ENCODE measurements at regions not wholly inside any gene's neighbourhood (a gene's known extent, or its start where the extent isn't known, plus 50 kb on each side); places are given as distances from the start of the nearest gene placed in this dataset.
"Not testable (repeated sequence)": the region's sequence is repeated elsewhere in the genome, so short reads cannot be mapped to it uniquely, and the experiment has no call there.

DNA sequence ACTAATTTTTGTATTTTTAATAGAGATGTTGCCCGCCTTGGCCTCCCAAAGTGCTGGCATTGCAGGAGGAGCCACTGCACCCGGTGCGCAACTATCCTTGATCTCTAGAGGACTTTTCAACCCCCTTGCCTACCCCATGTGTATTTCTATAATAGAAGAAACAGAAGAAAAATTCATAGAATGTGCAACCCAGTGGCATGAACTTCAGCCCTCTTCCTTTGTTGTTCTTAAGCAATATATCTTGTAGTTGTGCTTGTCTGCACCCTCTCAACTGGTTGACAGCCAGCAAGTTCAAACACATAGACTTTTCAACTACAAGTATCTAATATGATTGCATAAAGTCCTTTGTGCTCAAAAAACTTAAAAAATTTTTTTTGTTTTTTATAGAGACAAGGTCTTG, 72.3 kb upstream of the NCOA3 start:
- Histone ChIP-seq H3K36me3 (ENCODE audit: control insufficient read depth in 2 of 2, extremely low read depth in 1 of 2, insufficient read depth in 1 of 2, low read length in 1 of 2) (no peaks in the 10 kb centered on the region), H3K4me1 (ENCODE audit: control insufficient read depth in 1 of 2, extremely low read depth in 1 of 2, insufficient read depth in 2 of 2, low read length in 2 of 2) (no peaks in the 10 kb centered on the region), H3K27me3 (replicated peaks in 1 of 2; ENCODE audit: control insufficient read depth in 2 of 2, extremely low read depth in 1 of 2, insufficient read depth in 2 of 2, low read length in 1 of 2) (no peaks in the 10 kb centered on the region), H3K27ac (ENCODE audit: low read length) (no peak overlapping the region), H3K9me3 (no peaks in the 10 kb centered on the region), H3K4me3 (ENCODE audit: control insufficient read depth in 1 of 2, extremely low read depth in 1 of 2, low read length in 1 of 2) (no peak overlapping the region)
- ATAC-seq (replicated peaks in 1 of 4) (no peak), DNase-seq (no peak)
- no peak overlapping the region for H3K4me3 Mint-ChIP-seq
- CTCF ChIA-PET = no interaction called here
- H3K36me3 Mint-ChIP-seq = peaks cover 3% of the 10 kb centered on the region
- POLR2A ChIA-PET = no interaction called here
- peaks cover 0 to 5% (median 4%) of the 10 kb centered on the region in 3 donors for H3K9me3 Mint-ChIP-seq
- no peaks in the 10 kb centered on the region for H3K4me1 Mint-ChIP-seq
- WGBS (ENCODE audit: insufficient coverage) = no CpG with 5 or more reads among the region's 3 CpGs
- no peaks in the 10 kb centered on the region for H3K27me3 Mint-ChIP-seq
- H3K27ac Mint-ChIP-seq = no peak overlapping the region

DNA sequence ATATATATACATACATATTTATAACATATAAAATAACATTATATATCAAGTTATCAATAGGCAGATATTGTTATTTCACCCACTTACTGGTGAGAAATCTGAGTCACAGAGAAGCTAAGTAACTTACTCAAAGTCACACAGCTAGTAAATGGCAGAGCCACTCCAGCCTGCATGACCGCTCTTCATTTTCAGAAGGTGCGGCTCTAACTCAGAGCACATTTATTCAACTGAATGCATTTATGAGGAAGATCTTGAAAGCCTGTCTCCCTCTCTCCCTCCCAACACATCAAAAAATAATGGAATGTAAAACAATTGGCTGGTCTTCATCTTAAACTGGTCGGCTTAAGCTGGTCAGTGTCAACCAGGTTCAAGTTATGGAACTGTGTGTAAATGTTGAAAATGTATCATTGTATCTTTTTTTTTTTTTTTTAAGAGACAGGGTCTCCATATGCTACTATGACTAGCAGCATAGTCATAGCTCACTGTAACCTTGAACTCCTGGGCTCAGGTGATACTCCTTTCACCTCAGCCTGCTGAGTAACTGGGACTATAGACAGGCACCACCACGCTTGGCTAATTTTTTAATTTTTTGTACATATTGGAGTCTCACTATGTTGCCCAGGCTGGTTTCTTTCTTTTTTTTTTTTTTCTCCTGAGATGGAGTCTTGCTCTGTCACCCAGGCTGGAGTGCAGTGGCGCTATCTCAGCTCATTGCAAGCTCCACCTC, 70.7 kb upstream of the NCOA3 start:
- Histone ChIP-seq H3K27ac (ENCODE audit: low read length) (no peak overlapping the region), H3K9me3 (no peaks in the 10 kb centered on the region), H3K36me3 (ENCODE audit: control insufficient read depth in 2 of 2, extremely low read depth in 1 of 2, insufficient read depth in 1 of 2, low read length in 1 of 2) (no peaks in the 10 kb centered on the region), H3K4me3 (ENCODE audit: control insufficient read depth in 1 of 2, extremely low read depth in 1 of 2, low read length in 1 of 2) (no peak overlapping the region), H3K4me1 (ENCODE audit: control insufficient read depth in 1 of 2, extremely low read depth in 1 of 2, insufficient read depth in 2 of 2, low read length in 2 of 2) (no peaks in the 10 kb centered on the region), H3K27me3 (replicated peaks in 1 of 2; ENCODE audit: control insufficient read depth in 2 of 2, extremely low read depth in 1 of 2, insufficient read depth in 2 of 2, low read length in 1 of 2) (no peaks in the 10 kb centered on the region)
- Mint-ChIP-seq H3K9me3 (peaks cover 0 to 5% (median 4%) of the 10 kb centered on the region in 3 donors), H3K27ac (no peak overlapping the region), H3K4me1 (no peaks in the 10 kb centered on the region), H3K27me3 (no peaks in the 10 kb centered on the region), H3K4me3 (no peak overlapping the region), H3K36me3 (peaks cover 3% of the 10 kb centered on the region)
- CTCF ChIA-PET = no interaction called here
- no peak for DNase-seq
- no CpG with 5 or more reads among the region's 5 CpGs for WGBS (ENCODE audit: insufficient coverage)
- POLR2A ChIA-PET = interaction anchor here in 1 of 2 donors (0.5 to 0.7 kb wide), 2 partner anchors 14 to 226 kb away, joined by 5 to 7 read pairs; no protein-coding TSS in a partner anchor
- no peak for ATAC-seq (replicated peaks in 1 of 4)

GRCh38 chr20:47432834-47433210, 68.9 kb upstream of the NCOA3 start:
- peaks cover under 1% of the 10 kb centered on the region for H3K36me3 Mint-ChIP-seq
- CTCF ChIA-PET = no interaction called here
- H3K4me1 ChIP-seq (ENCODE audit: control insufficient read depth in 1 of 2, extremely low read depth in 1 of 2, insufficient read depth in 2 of 2, low read length in 2 of 2) = no peaks in the 10 kb centered on the region
- H3K27ac ChIP-seq (ENCODE audit: low read length) = no peak overlapping the region
- no peaks in the 10 kb centered on the region for H3K27me3 Mint-ChIP-seq
- ATAC-seq (replicated peaks in 1 of 4) (no peak), DNase-seq (no peak)
- H3K4me3 Mint-ChIP-seq = no peak overlapping the region
- POLR2A ChIA-PET = no interaction called here
- H3K36me3 ChIP-seq (ENCODE audit: control insufficient read depth in 2 of 2, extremely low read depth in 1 of 2, insufficient read depth in 1 of 2, low read length in 1 of 2) = no peaks in the 10 kb centered on the region
- no peaks in the 10 kb centered on the region for H3K9me3 ChIP-seq
- H3K4me1 Mint-ChIP-seq = no peaks in the 10 kb centered on the region
- no peak overlapping the region for H3K27ac Mint-ChIP-seq
- H3K27me3 ChIP-seq (replicated peaks in 1 of 2; ENCODE audit: control insufficient read depth in 2 of 2, extremely low read depth in 1 of 2, insufficient read depth in 2 of 2, low read length in 1 of 2) = no peaks in the 10 kb centered on the region
- 0% methylated on average over 1 of the region's 3 CpGs for WGBS (ENCODE audit: insufficient coverage)
- H3K9me3 Mint-ChIP-seq = peaks cover 0 to 1% (median 1%) of the 10 kb centered on the region in 3 donors
- H3K4me3 ChIP-seq (ENCODE audit: control insufficient read depth in 1 of 2, extremely low read depth in 1 of 2, low read length in 1 of 2) = no peak overlapping the region

DNA sequence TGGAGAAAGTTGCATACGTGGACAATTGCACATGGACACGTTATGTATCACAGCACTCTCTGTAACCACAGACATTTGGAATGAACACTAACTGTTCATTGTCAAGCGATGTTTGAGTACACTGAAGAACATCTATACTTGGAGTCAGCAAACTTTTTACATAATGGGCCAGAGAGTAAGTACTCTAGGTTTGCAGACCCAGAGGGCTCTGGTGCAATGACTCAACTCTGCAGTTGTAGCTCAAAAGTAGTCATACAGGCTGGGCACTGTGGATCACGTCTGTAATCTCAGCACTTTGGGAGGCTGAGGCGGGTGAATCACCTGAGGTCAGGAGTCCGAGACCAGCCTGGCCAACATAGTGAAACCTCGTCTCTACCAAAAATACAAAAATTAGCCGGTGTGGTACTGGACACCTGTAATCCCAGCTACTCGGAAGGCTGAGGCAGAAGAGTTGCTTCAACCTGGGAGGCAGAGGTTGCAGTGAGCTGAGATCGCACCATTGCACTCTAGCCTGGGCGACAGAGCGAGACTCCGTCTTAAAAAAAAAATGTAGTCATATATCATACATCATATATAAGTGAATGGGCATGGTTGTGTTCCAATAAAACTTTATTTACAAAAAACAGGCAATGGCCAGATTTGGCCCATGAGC, 67.4 kb upstream of the NCOA3 start:
- CTCF ChIA-PET = interaction anchor here in 1 of 2 donors (0.5 to 0.8 kb wide), 2 partner anchors 106 to 1505 kb away, joined by 3 to 4 read pairs; no protein-coding TSS in a partner anchor
- DNase-seq; H3K36me3 Mint-ChIP-seq; H3K9me3 ChIP-seq; H3K4me1 Mint-ChIP-seq; H3K9me3 Mint-ChIP-seq; H3K4me3 Mint-ChIP-seq; ATAC-seq (replicated peaks in 1 of 4); H3K4me1 ChIP-seq (ENCODE audit: control insufficient read depth in 1 of 2, extremely low read depth in 1 of 2, insufficient read depth in 2 of 2, low read length in 2 of 2); H3K27ac Mint-ChIP-seq; H3K27ac ChIP-seq (ENCODE audit: low read length); H3K27me3 Mint-ChIP-seq; H3K36me3 ChIP-seq (ENCODE audit: control insufficient read depth in 2 of 2, extremely low read depth in 1 of 2, insufficient read depth in 1 of 2, low read length in 1 of 2); H3K27me3 ChIP-seq (replicated peaks in 1 of 2; ENCODE audit: control insufficient read depth in 2 of 2, extremely low read depth in 1 of 2, insufficient read depth in 2 of 2, low read length in 1 of 2); POLR2A ChIA-PET; H3K4me3 ChIP-seq (ENCODE audit: control insufficient read depth in 1 of 2, extremely low read depth in 1 of 2, low read length in 1 of 2): not testable (repeated sequence)
- WGBS (ENCODE audit: insufficient coverage) = 92% methylated on average over 6 of the region's 13 CpGs

DNA sequence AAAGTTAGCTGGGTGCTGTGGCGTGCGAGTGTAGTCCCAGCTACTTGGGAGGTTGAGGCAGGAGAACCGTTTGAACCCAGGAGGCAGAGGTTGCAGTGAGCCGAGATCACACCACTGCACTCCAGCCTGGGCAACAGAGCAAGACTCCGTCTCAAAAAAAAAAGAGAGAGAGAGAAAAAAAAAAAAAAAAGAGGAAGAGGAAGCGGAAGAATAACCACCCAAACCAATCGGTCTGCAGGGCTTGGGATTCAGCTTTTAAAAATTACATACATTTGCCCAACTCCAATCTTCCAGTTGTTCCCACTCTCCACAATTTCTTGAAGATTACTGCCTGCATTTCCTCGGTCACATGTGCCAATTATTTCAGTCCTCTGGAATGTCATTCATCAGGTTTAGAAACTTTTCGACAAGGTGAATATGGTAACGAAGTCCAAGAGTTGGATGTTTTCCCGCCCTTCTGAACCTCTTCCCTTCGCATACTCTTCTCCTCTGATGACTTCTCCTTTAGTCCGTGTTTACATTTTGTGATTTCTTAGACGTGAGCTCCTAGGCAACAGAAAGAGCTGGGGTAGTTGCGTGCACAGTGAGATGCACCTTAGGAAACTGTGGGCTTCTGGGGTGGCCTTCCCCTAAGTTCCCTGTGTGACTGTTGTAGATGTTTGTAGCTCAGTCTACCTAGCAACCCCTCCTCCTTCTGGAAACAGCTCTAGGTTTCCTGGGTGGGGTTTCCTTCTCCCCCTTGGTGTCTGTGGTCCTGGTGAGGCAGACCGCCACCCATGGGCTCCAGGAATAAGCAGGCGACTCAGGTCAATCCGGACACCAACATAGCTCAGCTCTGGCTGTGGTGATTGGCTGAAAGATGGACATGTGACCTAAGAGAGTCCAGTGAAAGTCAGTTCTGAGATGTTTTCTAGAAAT, 63.0 kb upstream of the NCOA3 start:
- H3K27ac ChIP-seq (ENCODE audit: low read length) = no peak overlapping the region
- ChIA-PET POLR2A (interaction anchor here (0.6 to 0.7 kb wide), 2 partner anchors 47 to 129 kb away, joined by 6 to 9 read pairs; no protein-coding TSS in a partner anchor), CTCF (no interaction called here)
- Mint-ChIP-seq H3K27me3 (no peaks in the 10 kb centered on the region), H3K4me1 (peaks cover 6% of the 10 kb centered on the region in 3 donors), H3K4me3 (no peak overlapping the region), H3K9me3 (no peaks in the 10 kb centered on the region), H3K27ac (no peak overlapping the region), H3K36me3 (no peaks in the 10 kb centered on the region)
- H3K9me3 ChIP-seq = no peaks in the 10 kb centered on the region
- peaks cover 2 to 4% of the 10 kb centered on the region in 2 experiments for H3K4me1 ChIP-seq (ENCODE audit: control insufficient read depth in 1 of 2, extremely low read depth in 1 of 2, insufficient read depth in 2 of 2, low read length in 2 of 2)
- 73% methylated on average over 4 of the region's 18 CpGs for WGBS (ENCODE audit: insufficient coverage)
- H3K27me3 ChIP-seq (replicated peaks in 1 of 2; ENCODE audit: control insufficient read depth in 2 of 2, extremely low read depth in 1 of 2, insufficient read depth in 2 of 2, low read length in 1 of 2) = no peaks in the 10 kb centered on the region
- ATAC-seq (replicated peaks in 1 of 4) (peak in 1 of 4 experiments; percentile 44), DNase-seq (peak in 3 of 35 experiments; percentile 7 to 17 (median 10))
- H3K4me3 ChIP-seq (ENCODE audit: control insufficient read depth in 1 of 2, extremely low read depth in 1 of 2, low read length in 1 of 2) = no peak overlapping the region
- H3K36me3 ChIP-seq (ENCODE audit: control insufficient read depth in 2 of 2, extremely low read depth in 1 of 2, insufficient read depth in 1 of 2, low read length in 1 of 2) = no peaks in the 10 kb centered on the region
